Activated CD4-positive, alpha-beta T cell treated with anti-CD3 and anti-CD28 coated beads, Interleukin-2, Interleukin-6, amounts not matched to agents 100 ng/mL and 50 ng/mL, durations not matched to agents 16 hours and 8 hours (primary cell): ENCODE measurements at regions not wholly inside any gene's neighbourhood (a gene's known extent, or its start where the extent isn't known, plus 50 kb on each side); places are given as distances from the start of the nearest gene placed in this dataset.
"Not testable (repeated sequence)": the region's sequence is repeated elsewhere in the genome, so short reads cannot be mapped to it uniquely, and the experiment has no call there.

Experiments used
- DNase-seq: peaks from one replicate; pipeline ENCODE4 v3.0.0-alpha.2; 2020

DNA sequence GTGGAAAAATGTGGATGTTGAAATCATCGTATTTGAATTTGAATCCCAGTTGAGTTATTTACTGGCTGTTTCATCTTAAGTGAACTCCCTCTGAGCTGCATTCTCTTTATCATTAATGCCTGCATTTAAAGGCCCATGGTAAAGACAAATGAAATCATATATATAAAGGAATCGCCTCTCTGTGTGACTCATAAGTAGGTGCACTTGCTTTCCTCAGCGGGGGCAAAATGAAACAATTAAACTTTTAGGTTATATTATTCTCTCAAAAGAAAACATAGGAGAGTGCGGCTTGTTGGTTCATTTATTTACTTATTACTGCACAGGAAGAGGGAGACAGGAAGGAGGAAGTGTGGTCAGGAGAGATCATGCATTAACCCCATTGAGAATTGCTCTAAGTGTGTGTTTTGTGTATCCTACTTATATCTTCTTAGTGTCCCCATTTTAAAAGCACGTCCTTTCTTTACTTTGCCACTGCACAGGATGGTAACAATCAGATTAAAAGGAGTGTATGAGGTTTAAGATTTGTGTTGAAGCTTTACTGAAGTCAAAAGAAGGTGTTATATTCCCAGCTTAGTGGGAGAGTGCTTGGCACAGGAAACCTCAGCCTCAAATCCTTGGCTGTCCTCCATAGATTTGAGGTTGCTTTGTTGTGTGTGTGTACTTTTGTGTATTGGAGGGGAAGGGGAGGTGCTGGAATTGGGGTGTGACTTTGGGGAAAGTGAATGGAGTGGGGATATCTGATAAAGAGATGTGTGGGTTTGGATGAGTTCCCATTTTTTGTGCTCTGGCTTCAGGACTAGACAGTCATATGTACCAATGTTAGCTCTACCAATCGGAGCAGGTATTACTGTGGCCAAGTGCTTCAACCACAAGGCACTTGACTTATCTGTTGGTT, 595.8 kb upstream of the NR2F2 start:
- DNase-seq, result no peak

DNA sequence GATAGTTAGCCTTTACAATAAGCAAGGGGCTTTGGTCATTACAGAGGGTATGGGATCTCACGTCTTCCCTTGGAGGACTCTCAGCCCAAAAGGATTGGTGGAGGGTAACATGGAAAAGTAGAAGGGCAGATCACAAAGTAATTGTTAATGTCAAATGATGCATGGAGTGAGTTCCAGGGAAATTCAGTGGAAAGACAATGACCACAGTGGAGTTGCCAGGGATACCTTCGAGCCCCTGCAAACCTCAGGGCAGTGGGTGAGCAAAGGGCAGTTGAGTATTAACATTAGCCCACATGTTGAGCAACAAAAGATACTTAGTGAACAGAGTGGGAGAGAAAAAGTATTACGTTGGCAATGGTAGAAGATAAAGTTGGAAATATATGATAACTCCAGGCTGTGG, 593.4 kb upstream of the NR2F2 start:
- no peak for DNase-seq

DNA sequence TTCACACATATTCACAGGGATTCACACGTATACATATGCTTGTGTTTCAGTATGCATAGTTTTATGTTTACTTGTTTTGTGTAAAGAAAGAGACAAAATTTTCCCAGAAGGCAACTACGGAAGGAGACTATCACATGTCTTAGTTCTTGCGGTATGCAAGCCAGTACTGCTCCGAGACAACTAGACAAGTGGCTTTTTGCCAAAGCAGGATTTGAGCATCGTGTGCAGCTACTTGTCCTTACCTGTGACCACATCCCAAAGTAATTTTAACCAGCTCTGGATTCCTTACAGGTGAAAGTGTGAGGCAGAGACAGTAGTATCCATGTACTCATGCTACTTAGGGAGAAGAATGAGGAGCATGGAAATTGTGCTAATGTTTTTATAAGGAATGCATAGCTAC, 591.4 kb upstream of the NR2F2 start:
- DNase-seq, result no peak

DNA sequence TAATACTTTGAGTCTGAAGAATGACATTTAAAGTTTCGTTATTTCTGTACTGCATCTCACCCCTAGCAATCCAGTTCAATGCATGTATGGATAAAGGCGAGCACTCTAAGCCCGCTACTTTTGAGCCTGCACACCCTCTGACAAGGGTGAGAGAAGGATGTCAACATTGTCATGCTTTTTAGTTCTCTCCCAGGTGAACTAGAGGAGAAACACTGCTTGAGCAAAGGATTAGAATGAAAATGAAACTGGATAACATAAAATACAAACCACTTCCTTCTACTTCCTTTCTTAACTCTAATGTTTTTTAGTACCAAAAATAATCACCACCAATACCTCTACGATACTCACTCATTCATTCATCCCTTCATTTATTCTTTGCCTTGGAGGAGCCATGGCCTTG, 588.7 kb upstream of the NR2F2 start:
- DNase-seq, result no peak

DNA sequence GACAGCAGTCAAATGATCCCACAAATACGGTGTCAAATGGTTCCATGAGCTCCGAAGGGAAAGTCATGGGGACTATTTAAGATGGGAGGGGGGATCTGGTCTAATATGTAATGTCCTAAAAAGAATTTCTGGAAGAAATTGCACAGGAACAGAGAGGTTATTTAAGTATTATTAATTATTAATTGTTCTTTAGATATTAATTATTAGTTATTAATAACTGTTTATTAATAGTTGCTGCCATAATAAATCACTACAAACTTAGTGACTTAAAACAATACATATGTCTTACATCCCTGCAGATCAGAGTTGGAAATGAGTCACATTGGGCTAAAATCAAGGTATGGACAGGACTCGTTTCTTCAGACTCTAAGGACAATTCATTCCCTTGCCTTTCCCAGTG, 588.2 kb upstream of the NR2F2 start:
- no peak for DNase-seq

DNA sequence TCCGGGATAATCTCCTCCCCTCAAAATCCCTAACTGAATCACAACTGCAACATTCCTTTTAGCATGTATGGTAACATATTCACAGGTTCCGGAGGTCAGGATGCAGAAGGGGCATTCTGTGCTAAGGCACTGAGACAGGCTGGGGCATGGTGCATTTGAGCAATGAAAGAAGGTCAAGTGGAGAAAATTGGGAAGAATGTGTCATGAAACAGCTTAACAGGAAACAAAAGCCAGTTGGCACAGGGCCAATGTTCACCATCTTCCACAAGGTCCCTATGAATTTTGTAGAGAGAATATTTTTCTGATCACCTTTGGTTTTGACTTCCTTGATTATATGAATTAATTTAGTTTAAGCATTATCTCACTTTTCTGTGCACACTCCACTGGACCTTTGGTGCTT, 587.7 kb upstream of the NR2F2 start:
- no peak for DNase-seq

DNA sequence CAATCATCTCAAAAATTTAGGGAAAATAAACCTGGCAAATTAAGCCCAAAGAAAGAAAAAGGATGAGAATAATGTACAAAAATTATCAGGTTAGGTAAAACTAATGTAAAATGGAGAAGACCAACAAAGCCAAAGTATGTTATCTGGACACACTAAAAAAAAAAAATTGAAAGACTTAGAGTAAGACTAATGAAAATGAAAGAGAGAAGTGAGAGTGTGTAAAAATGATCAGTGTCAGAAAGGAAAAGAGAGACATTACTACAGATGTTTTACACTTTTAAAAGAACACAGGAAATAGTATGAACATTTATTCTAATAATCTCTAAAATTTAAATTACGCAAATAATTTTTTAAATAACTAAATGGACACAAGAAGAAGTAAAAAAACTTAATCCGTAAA, 573.3 kb upstream of the NR2F2 start:
- no peak for DNase-seq

DNA sequence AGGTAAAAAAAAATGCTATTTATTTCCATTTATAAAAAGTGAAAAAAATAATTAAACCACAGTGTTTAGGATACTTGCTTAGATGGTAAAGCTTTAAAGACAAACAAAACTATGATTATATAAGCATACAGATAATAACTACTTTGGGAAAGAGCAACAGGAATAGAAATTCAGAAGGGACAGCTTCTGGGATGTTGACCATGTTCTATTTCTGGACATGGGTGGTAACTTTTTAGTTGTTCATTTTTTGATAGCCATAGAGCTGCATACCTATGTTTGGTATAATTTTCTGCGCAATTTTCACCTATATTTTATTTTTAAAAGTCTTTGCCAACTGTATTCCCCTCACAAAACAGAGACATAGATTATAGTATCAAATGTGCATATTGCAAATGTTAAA, 572.0 kb upstream of the NR2F2 start:
- no peak for DNase-seq

DNA sequence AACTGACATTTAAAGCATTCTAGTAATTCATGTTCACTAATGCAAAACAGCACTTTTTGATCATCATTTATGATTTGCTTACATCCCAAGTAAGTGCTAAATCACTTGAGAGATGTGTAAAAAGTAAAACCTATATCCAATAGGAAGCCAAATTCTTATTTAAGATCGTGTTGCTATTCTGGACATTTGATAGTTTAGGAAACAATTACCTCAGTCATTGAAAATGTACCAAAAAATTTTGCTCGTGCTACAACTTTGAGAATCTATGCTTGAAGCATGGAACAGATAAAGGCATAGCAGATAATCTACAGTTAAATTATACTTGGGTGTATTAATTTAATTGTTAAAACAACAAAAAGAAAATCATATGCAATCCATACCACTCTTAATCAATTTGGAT, 571.6 kb upstream of the NR2F2 start:
- DNase-seq, result no peak

DNA sequence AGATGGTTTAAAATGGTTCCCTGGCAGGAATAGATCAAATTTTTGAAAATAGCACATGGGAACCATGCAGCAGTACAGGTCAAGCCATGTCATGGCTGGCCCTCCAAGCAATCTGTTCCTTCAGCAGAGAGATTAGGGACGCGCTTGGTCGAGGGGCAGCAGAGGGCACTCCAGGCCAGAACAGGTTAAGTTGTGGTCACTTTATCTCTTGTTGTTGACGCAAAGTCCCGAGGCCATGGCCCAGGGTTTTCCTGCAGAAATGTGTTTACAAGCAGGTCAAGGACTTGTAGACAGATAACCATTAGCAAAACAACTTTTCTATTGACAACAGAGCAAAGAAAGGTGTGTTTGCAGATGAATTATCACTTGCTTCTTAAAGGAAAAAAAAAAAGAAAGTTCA, 570.0 kb upstream of the NR2F2 start:
- no peak for DNase-seq

DNA sequence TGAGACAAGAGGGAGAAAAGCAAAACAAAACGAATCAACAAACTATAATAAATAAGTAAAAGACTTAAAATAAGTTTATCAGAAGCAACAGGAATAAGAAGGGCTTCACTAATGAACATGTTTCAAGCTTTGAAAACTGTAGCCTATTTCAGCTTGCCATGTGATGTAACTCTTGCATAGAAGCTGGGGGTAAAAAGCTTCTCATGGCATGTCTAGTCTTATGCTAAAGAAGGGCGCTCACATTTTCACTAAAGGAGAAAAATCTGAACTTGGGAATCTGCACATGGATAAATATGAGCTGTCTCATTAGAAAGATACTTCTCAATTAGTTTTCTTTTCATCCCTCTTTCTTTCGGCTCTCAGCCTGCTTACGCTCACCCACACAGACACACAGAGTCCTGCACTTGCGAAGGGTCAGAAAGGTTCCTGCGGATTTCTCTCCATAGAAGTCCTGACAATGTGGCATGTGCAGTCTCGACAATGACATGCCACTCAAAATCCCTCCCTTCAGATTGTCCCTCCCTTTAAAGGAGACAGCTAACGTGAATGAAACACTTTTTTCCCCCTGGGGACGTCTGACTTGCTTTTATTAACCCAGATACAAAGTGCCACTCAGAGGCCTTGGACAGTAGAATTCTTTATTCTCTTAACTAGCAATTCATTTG, 568.9 kb upstream of the NR2F2 start:
- no peak for DNase-seq

DNA sequence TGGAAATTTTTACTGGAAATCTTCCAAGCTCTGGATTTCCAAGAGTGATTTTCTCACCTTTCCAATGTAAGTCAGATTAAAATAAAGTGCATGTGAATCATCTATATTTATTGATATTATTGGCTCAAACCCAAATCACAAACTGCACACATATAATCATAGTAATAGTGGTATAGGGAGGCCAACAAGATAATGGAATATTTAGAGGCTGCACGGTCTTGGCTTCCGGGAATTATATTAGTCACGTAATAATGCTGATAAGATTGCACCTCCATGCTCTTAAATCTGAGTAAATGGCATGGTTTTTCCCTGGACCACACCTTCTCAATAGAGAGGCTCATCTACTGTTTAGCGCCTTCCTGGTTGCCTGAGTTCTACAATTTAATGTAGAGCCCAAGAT, 567.1 kb upstream of the NR2F2 start:
- no peak for DNase-seq

DNA sequence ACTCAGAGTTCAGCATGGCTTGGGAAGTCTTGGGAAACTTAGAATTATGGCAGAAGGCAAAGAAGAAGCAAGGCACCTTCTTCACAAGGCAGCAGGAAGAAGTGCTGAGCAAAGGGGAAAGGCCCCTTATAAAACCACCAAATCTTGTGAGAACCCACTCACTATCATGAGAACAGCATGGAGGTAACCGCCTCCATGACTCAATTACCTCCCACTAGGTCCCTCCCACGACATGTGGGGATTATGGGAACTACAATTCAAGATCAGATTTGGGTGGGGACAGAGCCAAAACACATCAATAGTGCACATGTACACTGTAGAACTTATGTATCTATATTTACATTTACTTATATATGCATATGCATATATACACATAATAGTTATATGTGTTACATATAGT, 565.3 kb upstream of the NR2F2 start:
- DNase-seq, result no peak

DNA sequence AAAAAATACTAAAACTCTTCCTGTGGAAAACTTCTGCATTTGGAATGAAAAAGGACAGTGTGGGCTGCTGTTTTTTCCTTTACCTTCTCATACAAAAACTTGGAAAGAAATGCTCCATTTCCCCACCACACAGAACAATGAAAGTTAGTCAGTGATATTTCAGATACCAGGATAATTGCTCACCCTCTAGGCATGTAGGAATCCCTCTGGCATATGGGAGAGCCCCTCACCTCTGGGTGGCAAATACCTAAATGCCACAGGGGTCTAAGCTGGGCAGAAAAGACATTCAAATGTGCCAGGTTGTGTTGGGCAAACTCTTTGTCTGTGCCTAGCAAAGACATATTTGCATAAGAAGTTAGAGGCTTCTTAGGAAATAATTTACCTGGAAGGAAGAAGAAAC, 560.3 kb upstream of the NR2F2 start:
- no peak for DNase-seq

DNA sequence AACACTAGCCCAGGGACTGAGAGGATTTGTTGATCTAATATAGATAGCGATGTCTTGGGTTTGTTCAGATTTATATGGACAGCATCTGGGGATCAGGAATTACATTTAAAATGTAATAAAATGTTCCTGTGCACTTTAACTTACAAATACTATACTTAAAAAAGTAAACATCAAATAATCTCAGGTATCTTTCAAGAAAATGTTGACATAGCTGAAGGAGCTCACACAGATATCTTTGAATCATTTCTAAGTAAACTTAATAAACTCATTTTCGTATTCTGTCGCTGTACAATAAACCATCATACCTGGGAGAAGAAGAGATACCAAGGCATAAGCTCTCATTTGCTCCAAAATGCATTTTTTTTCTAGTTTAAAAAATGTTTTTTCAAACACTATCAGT, 557.5 kb upstream of the NR2F2 start:
- no peak for DNase-seq

DNA sequence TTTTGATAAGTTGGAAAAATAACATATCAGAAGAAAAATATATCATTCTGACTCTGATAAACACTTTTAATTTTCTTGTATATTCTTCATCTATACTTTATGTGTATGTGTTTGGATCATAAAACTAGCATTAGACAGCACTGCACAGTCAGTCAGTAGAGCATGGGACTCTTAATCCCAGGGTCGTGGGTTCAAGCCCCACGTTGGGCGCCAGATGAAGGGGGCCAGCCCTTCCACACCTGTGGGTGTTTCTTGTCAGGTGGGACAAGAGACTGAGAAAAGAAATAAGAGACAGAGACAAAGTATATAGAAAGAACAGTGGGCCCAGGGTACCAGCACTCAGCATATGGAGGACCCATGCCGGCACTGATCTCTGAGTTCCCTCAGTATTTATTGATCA, 546.0 kb upstream of the NR2F2 start:
- DNase-seq, result no peak

DNA sequence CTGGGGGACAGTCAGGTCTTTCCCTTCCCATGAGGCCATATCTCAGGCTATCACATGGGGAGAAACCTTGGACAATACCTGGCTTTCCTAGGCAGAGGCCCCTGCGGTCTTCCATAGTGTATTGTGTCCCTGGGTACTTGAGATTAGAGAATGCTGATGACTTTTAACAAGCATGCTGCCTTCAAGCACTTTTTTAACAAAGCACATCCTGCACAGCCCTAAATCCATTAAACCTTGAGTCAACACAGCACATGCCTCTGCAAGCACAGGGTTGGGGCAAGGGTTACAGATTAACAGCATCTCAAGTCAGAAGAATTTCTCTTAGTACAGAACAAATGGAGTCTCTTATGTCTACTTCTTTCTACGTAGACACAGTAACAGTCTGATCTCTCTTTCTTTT, 545.2 kb upstream of the NR2F2 start:
- DNase-seq, result not testable (repeated sequence)

DNA sequence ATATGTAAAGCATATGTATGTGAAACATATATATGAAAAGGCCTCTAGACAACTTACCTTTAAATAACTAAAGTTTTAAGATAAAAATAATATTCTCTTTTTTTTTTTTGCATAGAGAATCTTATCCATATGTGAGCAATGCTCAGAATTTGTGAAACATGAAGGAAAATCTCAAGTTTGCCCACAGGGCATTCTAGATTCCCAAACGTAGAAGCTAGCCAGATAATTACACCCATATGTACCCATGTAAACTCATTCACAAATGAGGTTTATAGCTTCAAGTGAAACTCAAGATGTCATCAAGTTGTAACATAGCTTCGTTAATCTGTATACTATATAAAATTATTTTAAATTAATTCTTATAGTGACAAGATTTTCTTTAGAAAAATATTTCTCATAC, 537.3 kb upstream of the NR2F2 start:
- DNase-seq, result no peak

DNA sequence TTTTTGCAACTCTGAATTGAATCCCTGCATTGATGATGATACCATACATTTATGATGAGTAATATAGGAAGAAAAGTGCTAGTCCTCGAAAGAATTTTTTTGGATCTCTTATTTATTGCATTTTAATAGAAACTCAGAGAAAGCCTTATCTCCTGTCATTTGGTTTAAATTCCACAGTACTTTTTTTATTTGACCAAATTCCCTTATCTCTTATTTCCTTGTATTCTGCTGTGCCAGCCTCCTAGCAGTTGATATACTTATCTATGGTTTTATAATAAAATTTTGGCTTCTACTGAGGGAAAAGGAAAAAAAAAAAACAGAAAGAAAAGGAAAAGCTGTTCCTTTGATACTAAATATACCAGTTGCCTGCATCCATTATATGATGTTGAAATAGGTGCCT, 535.1 kb upstream of the NR2F2 start:
- DNase-seq, result no peak

DNA sequence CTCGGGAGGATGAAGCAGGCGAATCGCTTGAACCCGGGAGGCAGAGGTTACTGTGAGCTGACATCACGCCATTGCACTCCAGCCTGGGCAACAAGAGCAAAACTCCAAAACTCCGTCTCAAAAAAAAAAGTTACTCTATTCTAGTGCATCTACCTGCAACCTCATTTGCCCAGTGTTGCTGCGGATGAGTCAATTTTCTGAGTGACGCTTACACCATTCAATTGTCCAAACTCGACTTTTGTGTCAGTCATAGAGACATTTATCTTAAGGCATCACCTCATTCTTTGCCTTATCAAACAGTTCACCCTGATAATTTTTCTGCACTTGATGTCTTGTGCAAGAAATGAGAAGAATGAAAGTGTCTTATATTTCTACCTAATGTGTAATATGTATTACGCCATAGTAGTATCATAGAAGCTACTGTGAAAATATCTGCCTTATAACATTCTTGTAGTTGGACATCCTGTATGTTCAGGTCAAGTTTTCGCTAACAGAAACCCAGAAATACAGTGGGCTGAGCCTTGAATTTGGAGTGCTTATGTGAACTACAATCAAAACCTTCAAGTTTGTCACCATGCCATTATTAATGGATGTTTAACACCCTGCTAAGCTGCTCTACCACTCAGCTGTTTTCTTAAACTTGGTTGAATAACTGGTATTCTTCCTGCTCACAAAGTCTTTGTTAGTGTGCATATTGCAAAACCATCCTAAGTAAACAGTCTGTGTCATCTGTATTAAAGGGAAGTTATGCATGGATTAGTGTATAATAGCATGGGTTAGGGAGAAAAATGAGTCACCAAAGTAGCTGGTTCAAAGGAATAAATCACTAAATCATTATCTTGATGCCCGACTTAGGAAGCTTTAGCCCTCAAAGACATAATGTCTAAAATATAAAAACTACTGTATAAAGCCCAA, 531.0 kb upstream of the NR2F2 start:
- DNase-seq, result no peak

DNA sequence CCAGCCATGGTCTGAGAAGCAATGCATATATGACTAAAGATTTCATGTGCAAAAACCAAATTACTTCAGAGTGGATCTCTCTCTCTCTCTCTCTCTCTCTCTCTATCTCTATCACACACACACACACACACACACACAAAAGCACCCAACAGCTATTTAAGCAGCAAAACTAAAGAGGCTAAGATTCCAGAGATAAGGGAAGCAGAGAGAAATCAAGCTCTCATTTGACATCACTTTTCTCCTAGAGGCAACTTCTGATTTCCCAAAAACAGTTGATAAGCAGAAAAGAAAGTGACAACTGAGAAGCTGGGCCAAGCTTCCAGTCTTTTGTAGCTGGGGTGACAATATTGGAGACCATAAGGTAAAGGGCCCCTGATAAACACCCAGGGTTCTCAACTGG, 526.0 kb upstream of the NR2F2 start:
- DNase-seq, result no peak

DNA sequence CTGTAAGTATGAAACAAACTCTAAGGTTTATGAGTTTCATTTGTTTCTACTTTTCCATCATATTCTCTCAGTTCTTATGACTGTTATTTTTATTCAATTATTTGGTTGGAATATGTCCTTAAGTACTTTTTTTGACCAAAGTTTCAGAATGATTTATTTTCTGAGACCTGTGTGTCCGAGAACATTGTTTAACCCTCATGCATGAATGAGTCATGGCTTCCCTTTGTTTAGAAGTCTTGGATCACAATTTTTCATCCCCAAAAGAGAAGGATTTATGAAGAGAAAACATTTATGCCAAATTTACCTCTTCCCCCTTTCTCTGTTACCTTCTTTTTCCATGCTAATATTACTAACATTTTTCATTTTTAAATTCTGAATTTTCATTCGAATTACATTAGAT, 518.0 kb upstream of the NR2F2 start:
- no peak for DNase-seq

DNA sequence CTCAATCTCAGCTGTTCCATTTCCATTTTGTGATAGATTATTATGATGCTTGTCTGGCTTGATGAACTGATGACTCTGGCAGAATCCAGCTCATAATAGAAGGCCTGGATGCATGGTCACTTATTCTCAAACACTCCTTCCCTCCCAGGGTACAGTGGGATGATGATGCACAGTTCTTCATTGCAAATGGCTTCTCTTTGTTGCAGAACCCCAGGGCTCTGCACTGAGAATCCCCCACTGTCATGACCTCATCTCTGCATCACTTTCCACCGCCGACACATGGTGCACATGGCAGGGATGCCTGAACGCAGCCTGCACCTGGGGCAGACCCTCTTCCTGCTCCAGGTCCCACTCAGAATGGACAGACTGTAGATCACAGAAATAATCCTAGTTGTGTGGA, 515.6 kb upstream of the NR2F2 start:
- DNase-seq, result no peak

DNA sequence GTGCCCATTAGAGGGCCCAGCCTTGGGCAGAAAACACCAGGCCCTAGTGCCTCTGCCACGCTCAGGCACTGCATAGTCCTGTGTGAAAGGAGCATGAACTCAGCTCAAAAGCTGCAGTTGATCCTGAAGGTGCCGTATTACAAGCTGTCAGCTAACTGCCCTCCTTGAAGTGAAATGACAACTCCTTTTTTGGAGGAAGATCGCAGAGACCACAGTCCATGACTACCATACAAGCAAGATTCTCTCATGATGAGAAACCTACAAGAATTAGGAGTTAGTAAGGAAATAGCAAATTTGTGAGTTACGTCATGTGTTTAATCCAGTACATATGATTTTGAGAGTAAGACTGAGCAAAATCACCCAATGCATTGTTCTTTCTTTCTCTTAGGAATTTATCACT, 513.9 kb upstream of the NR2F2 start:
- DNase-seq, result no peak
